Lower leg skin (tissue), 3 donors: ENCODE measurements at regions not wholly inside any gene's neighbourhood (a gene's known extent, or its start where the extent isn't known, plus 50 kb on each side); places are given as distances from the start of the nearest gene placed in this dataset.

Source experiments
- POLR2A ChIP-seq, 2 donors: fragments of 450-650 bp; IDR thresholded peaks; one replicate each; pipeline ENCODE4 v1.6.1; 2016 to 2017; ENCODE audit warnings: antibody characterized with exemption in 2 of 2, mild to moderate bottlenecking in 1 of 2, moderate library complexity in 1 of 2
- TF ChIP-seq, protein P1 (sequence below), 3 donors: fragments of 450-650 bp; IDR thresholded peaks; one replicate each; pipeline ENCODE4 v1.5.1; 2016; ENCODE audit warnings: antibody characterized with exemption in 3 of 3, mild to moderate bottlenecking in 3 of 3, moderate library complexity in 2 of 3

DNA sequence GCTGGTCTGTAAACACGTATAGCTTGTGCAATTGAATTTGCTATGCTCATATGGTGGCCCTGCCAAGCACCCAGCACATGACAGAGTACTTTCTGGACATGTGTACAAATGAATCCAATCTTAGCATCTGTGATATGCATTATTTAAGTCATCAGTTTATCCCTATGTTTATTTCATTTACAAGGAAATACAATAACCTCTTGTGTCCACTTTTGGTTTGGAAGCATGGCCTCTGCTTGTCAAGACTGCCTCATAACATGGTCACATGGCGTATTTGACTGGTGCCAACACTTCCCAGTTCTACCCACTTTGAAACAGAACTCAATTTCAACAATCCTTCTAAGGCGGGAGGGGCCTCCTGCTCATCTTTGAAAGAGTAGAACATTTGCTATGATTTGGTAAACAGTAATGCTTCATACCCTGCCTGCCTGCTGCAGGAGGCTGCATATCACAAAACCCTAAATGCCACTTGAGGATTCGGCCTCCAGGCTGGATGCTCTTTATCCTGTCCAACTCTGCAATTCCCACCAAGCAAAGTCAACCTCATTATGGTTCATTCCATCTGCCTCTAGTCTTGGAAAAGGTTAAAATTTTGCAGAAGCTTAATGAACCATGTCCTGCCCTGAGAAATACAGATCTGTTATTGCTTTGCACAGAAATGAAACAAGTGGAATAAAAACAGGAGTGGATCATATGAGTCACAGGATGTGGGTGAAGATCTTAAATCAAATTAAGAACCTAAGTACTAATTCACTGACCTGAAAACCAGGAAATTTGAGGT lies 151.3 kb downstream of the CYSLTR2 start:
- TF ChIP-seq, protein P1, sequence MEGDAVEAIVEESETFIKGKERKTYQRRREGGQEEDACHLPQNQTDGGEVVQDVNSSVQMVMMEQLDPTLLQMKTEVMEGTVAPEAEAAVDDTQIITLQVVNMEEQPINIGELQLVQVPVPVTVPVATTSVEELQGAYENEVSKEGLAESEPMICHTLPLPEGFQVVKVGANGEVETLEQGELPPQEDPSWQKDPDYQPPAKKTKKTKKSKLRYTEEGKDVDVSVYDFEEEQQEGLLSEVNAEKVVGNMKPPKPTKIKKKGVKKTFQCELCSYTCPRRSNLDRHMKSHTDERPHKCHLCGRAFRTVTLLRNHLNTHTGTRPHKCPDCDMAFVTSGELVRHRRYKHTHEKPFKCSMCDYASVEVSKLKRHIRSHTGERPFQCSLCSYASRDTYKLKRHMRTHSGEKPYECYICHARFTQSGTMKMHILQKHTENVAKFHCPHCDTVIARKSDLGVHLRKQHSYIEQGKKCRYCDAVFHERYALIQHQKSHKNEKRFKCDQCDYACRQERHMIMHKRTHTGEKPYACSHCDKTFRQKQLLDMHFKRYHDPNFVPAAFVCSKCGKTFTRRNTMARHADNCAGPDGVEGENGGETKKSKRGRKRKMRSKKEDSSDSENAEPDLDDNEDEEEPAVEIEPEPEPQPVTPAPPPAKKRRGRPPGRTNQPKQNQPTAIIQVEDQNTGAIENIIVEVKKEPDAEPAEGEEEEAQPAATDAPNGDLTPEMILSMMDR (IDR thresholded peaks at IDR 0.05) = no peak
- no peak for TF ChIP-seq POLR2A (IDR thresholded peaks at IDR 0.05)
